Stimulated activated naive CD8-positive, alpha-beta T cell treated with anti-CD3 and anti-CD28 coated beads, Interleukin-15, Interleukin-2, amounts not matched to agents 100 ng/mL and 50 ng/mL, for 24 hours (primary cell): ENCODE measurements at regions not wholly inside any gene's neighbourhood (a gene's known extent, or its start where the extent isn't known, plus 50 kb on each side); places are given as distances from the start of the nearest gene placed in this dataset.

Experiments used
- H3K27ac Mint-ChIP-seq: one replicate; pipeline ENCODE4 v1.8.0; 2021; ENCODE audit warnings: mild to moderate bottlenecking, mixed read lengths
- H3K27me3 Mint-ChIP-seq: one replicate; pipeline ENCODE4 v1.8.0; 2021; ENCODE audit warnings: mixed read lengths
- H3K36me3 Mint-ChIP-seq: one replicate; pipeline ENCODE4 v1.8.0; 2021; ENCODE audit warnings: low read depth, mixed read lengths
- H3K4me1 Mint-ChIP-seq: one replicate; pipeline ENCODE4 v1.8.0; 2021; ENCODE audit warnings: low read depth, mixed read lengths
- H3K4me3 Mint-ChIP-seq: one replicate; pipeline ENCODE4 v1.8.0; 2021; ENCODE audit warnings: mild to moderate bottlenecking, mixed read lengths
- H3K9me3 Mint-ChIP-seq: one replicate; pipeline ENCODE4 v1.8.0; 2021; ENCODE audit warnings: mixed read lengths

GRCh38 chr7:18287482-18287881 lies 208.1 kb upstream of the HDAC9 start:
- no peak overlapping the region for H3K4me3 Mint-ChIP-seq
- peaks cover 12% of the 10 kb centered on the region for H3K27me3 Mint-ChIP-seq
- peaks cover 4% of the 10 kb centered on the region for H3K9me3 Mint-ChIP-seq
- H3K4me1 Mint-ChIP-seq, result peaks cover 26% of the 10 kb centered on the region
- no peaks in the 10 kb centered on the region for H3K36me3 Mint-ChIP-seq
- no peak overlapping the region for H3K27ac Mint-ChIP-seq

DNA sequence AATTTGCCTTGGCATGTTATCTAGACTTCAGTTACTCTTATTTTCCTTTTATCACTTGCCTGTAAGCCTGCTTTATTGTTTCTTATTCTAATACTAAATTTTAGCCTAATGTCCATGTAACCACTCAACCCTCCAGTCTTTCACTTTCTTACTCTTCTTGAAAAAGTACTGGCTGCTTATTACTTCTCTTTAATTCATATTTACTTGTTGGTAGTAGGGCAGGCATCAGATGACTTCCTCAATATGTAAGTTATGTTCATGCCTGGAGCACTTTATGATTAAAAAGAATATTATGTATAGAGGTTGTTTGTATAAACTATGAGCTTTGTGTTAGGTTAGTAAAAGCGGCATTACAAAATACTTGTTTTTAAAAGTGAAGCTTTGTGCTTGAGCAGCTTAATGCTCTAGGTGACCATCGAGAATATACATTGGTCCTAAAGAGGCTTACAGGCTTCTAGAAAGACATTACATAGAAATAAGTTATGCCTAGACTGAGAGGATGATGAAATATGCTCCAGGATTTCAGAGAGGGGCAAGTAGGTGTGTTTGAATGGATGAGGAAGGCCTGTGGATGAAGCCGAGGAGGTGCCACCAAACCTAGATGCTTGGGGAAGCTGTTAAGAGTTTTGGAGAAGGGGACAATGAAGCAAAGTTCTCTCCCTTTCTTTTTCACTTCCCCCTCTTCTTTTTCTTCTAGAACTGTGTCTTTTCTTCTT lies 207.1 kb upstream of the HDAC9 start:
- Mint-ChIP-seq H3K4me1 (peaks cover 30% of the 10 kb centered on the region), H3K27ac (no peak overlapping the region), H3K4me3 (no peak overlapping the region), H3K27me3 (peaks cover 18% of the 10 kb centered on the region), H3K9me3 (no peaks in the 10 kb centered on the region), H3K36me3 (no peaks in the 10 kb centered on the region)

- Mint-ChIP-seq H3K27ac (no peak overlapping the region), H3K4me3 (peak overlapping the region; percentile 70), H3K9me3 (no peaks in the 10 kb centered on the region), H3K27me3 (peaks cover 18% of the 10 kb centered on the region), H3K36me3 (no peaks in the 10 kb centered on the region), H3K4me1 (peaks cover 40% of the 10 kb centered on the region)
Measured at GRCh38 chr7:18289788-18290187, 205.8 kb upstream of the HDAC9 start.

DNA sequence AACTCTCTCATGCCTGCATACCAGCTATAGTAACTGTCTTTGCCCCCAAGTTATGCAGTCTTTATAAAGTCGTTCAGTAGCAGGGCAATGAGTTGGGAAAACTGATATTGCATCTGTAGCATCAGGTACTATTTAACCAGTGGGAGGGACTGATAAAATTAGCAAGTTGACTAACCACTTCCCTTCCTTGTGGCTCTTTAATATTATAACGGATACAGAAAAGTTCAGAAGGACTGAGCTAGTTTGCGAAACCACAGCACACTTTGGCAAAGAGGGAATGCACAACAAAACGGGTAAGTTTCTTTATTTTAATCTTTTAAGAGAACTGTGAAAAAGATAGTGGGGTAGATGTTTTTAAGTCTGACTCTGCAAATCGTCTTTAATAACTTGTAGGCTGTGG lies 205.3 kb upstream of the HDAC9 start:
- peaks cover 18% of the 10 kb centered on the region for H3K27me3 Mint-ChIP-seq
- peak overlapping the region; percentile 1 for H3K27ac Mint-ChIP-seq
- no peaks in the 10 kb centered on the region for H3K9me3 Mint-ChIP-seq
- H3K4me1 Mint-ChIP-seq, result peaks cover 44% of the 10 kb centered on the region
- H3K4me3 Mint-ChIP-seq, result peak overlapping the region; percentile 70
- H3K36me3 Mint-ChIP-seq, result no peaks in the 10 kb centered on the region

DNA sequence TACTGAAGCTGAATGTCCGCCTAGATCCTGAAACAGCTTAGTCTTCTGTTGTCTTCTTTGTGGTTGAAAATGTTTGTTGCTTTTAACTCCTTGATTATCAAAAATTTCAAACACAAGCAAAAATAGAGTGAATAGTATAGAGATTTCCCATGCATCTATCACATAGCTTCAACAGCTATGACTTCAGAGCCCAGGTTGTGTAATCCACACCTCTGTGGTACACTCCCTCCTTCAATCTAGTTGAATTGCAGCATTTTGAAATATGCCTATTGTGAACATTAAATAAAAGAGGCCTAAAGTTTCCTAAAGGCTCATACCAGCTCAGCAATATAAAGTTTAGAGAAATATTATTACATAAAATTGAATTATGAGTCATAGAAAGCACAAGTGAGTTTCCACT lies 204.7 kb upstream of the HDAC9 start:
- peaks cover 18% of the 10 kb centered on the region for H3K27me3 Mint-ChIP-seq
- no peaks in the 10 kb centered on the region for H3K36me3 Mint-ChIP-seq
- no peaks in the 10 kb centered on the region for H3K9me3 Mint-ChIP-seq
- H3K4me3 Mint-ChIP-seq, result peak overlapping the region; percentile 70
- H3K27ac Mint-ChIP-seq, result no peak overlapping the region
- H3K4me1 Mint-ChIP-seq, result peaks cover 44% of the 10 kb centered on the region

GRCh38 chr7:18292584-18292983 lies 203.0 kb upstream of the HDAC9 start:
- no peaks in the 10 kb centered on the region for H3K36me3 Mint-ChIP-seq
- H3K9me3 Mint-ChIP-seq, result no peaks in the 10 kb centered on the region
- peak overlapping the region; percentile 40 for H3K4me3 Mint-ChIP-seq
- H3K27me3 Mint-ChIP-seq, result peaks cover 18% of the 10 kb centered on the region
- H3K4me1 Mint-ChIP-seq, result peaks cover 48% of the 10 kb centered on the region
- no peak overlapping the region for H3K27ac Mint-ChIP-seq

DNA sequence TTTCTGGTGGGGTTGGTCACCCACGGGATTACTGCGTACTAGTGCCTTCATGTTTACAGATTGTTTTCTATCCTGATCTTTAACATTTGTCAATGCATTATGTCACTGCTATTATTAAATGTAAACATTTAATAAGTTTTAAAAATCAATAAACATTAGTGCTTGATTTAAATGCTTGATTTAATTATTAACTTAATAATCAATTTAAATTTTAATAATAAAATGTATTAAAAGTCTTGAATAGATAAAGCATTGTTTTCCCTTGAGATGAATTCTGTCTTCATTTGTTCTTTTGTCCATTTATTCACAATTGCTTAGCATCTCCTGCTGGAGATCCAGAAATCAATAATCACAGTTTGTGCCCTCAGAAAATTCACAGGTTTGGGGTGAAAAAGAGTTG lies 201.8 kb upstream of the HDAC9 start:
- peaks cover 18% of the 10 kb centered on the region for H3K27me3 Mint-ChIP-seq
- H3K4me1 Mint-ChIP-seq, result peaks cover 42% of the 10 kb centered on the region
- H3K9me3 Mint-ChIP-seq, result no peaks in the 10 kb centered on the region
- no peak overlapping the region for H3K27ac Mint-ChIP-seq
- no peak overlapping the region for H3K4me3 Mint-ChIP-seq
- no peaks in the 10 kb centered on the region for H3K36me3 Mint-ChIP-seq

- Mint-ChIP-seq H3K9me3 (no peaks in the 10 kb centered on the region), H3K27ac (no peak overlapping the region), H3K4me1 (peaks cover 39% of the 10 kb centered on the region), H3K4me3 (no peak overlapping the region), H3K36me3 (no peaks in the 10 kb centered on the region), H3K27me3 (peaks cover 18% of the 10 kb centered on the region)
Measured at GRCh38 chr7:18294411-18294810, 201.1 kb upstream of the HDAC9 start.

DNA sequence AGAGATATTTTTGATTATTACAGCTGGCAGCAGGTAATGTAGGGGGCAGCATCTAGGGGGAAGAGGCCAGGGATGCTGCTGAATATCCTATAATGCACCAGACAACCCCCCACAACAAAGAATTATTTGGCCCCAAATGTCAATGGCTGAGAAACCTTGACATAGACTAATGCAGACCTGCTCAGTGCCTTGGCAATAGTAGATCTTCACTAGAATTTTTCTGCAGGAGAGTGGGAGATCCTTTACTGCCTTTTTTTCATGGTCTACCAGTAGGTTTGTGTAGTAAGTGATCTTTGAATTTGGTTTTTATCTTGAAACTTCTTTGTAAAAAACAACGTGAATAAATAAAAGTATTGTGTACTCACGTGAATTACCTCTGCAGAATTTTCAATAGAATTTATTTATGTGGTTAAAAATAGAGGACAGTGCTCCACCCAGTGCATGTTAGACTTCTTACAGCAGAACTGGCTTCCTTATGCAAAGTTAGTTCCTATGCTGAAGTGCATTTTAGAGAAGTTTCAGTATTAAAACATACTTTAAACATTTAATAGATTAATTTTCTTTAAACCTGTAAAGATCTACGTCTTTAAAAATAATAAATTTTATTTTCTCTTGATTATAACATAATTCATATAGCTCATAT lies 199.6 kb upstream of the HDAC9 start:
- Mint-ChIP-seq H3K9me3 (no peaks in the 10 kb centered on the region), H3K4me1 (peaks cover 24% of the 10 kb centered on the region)

DNA sequence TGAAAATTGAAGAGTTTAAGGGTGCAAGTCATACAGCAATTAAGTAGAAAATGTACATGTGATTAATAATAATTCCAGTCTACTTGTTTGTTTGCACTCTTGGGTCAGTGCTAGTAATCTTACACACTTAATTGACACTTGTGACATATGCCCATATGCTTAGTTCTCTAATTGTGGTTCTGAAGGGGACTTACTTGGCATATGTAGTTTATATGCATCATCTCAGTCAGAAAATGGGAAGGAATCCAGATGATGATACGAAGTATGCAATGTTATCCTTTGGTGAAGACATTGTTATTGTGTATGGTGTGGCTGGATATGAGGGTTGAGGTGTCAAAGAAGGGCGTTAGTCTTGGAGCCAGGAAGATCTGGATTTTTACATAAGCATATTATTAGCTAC lies 193.5 kb upstream of the HDAC9 start:
- peaks cover 3% of the 10 kb centered on the region for H3K4me1 Mint-ChIP-seq
- no peaks in the 10 kb centered on the region for H3K36me3 Mint-ChIP-seq
- no peaks in the 10 kb centered on the region for H3K9me3 Mint-ChIP-seq
- no peaks in the 10 kb centered on the region for H3K27me3 Mint-ChIP-seq
- no peak overlapping the region for H3K4me3 Mint-ChIP-seq
- H3K27ac Mint-ChIP-seq, result no peak overlapping the region

More for the DNA sequence above, 199.6 kb upstream of the HDAC9 start:
- Mint-ChIP-seq H3K36me3 (no peaks in the 10 kb centered on the region), H3K27ac (no peak overlapping the region), H3K4me3 (no peak overlapping the region), H3K27me3 (peaks cover 7% of the 10 kb centered on the region)

- Mint-ChIP-seq H3K4me1 (peaks cover 3% of the 10 kb centered on the region), H3K27ac (no peak overlapping the region), H3K27me3 (no peaks in the 10 kb centered on the region), H3K4me3 (no peak overlapping the region), H3K36me3 (no peaks in the 10 kb centered on the region), H3K9me3 (no peaks in the 10 kb centered on the region)
Measured at GRCh38 chr7:18305866-18306265, 189.7 kb upstream of the HDAC9 start.

GRCh38 chr7:18306696-18307095 lies 188.9 kb upstream of the HDAC9 start:
- Mint-ChIP-seq H3K4me3 (no peak overlapping the region), H3K36me3 (no peaks in the 10 kb centered on the region), H3K4me1 (peaks cover 3% of the 10 kb centered on the region), H3K9me3 (no peaks in the 10 kb centered on the region), H3K27me3 (no peaks in the 10 kb centered on the region), H3K27ac (no peak overlapping the region)

DNA sequence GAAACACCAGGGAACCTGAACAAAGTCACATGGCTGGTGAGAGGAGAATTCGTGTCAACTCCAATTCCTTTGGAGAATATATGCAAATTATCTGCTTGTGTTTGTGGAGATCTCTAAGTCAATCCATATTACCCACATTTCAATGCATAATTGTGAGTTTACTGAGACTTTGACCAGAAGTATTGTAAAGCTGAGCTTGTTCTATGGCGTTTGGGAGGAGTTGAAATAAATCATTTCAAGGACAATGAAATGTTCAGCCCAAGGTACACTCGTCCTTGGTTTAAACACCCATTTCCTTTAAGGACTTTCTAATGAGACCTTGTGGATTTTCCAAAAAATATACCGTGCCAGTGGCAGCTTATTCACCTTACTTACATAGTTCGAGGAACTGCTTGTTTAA lies 186.6 kb upstream of the HDAC9 start:
- H3K36me3 Mint-ChIP-seq, result no peaks in the 10 kb centered on the region
- H3K4me3 Mint-ChIP-seq, result no peak overlapping the region
- H3K9me3 Mint-ChIP-seq, result no peaks in the 10 kb centered on the region
- no peak overlapping the region for H3K27ac Mint-ChIP-seq
- H3K27me3 Mint-ChIP-seq, result no peaks in the 10 kb centered on the region
- peaks cover 6% of the 10 kb centered on the region for H3K4me1 Mint-ChIP-seq

GRCh38 chr7:18312482-18312881 lies 183.1 kb upstream of the HDAC9 start:
- Mint-ChIP-seq H3K4me3 (no peak overlapping the region), H3K36me3 (no peaks in the 10 kb centered on the region), H3K27me3 (no peaks in the 10 kb centered on the region), H3K4me1 (peaks cover 9% of the 10 kb centered on the region), H3K27ac (no peak overlapping the region), H3K9me3 (no peaks in the 10 kb centered on the region)

- Mint-ChIP-seq H3K9me3 (no peaks in the 10 kb centered on the region), H3K27me3 (no peaks in the 10 kb centered on the region), H3K36me3 (no peaks in the 10 kb centered on the region)
Measured at GRCh38 chr7:18313965-18314364, 181.6 kb upstream of the HDAC9 start.

GRCh38 chr7:18315241-18315640 lies 180.3 kb upstream of the HDAC9 start:
- Mint-ChIP-seq H3K27ac (no peak overlapping the region), H3K9me3 (no peaks in the 10 kb centered on the region), H3K4me3 (no peak overlapping the region), H3K4me1 (peaks cover 9% of the 10 kb centered on the region), H3K36me3 (no peaks in the 10 kb centered on the region), H3K27me3 (no peaks in the 10 kb centered on the region)

More at GRCh38 chr7:18313965-18314364, 181.6 kb upstream of the HDAC9 start:
- H3K4me3 Mint-ChIP-seq, result no peak overlapping the region
- H3K27ac Mint-ChIP-seq, result no peak overlapping the region
- peaks cover 9% of the 10 kb centered on the region for H3K4me1 Mint-ChIP-seq
